Activated naive CD4-positive, alpha-beta T cell treated with anti-CD3 and anti-CD28 coated beads, Interleukin-2, amount 50 U/mL, for 24 hours (primary cell): ENCODE measurements at regions not wholly inside any gene's neighbourhood (a gene's known extent, or its start where the extent isn't known, plus 50 kb on each side); places are given as distances from the start of the nearest gene placed in this dataset.
"Not testable (repeated sequence)": the region's sequence is repeated elsewhere in the genome, so short reads cannot be mapped to it uniquely, and the experiment has no call there.

Experiments
- H3K27ac Mint-ChIP-seq: one replicate; pipeline ENCODE4 v1.8.0; 2021; ENCODE audit warnings: mild to moderate bottlenecking, mixed read lengths
- H3K27me3 Mint-ChIP-seq: one replicate; pipeline ENCODE4 v1.8.0; 2021; ENCODE audit warnings: mixed read lengths
- H3K36me3 Mint-ChIP-seq: one replicate; pipeline ENCODE4 v1.8.0; 2021; ENCODE audit warnings: mixed read lengths
- H3K4me1 Mint-ChIP-seq: one replicate; pipeline ENCODE4 v1.8.0; 2021; ENCODE audit warnings: mixed read lengths
- H3K4me3 Mint-ChIP-seq: one replicate; pipeline ENCODE4 v1.8.0; 2021; ENCODE audit warnings: mild to moderate bottlenecking, mixed read lengths
- H3K9me3 Mint-ChIP-seq: one replicate; pipeline ENCODE4 v1.8.0; 2021; ENCODE audit warnings: mixed read lengths

- H3K27ac Mint-ChIP-seq = no peak overlapping the region
- no peak overlapping the region for H3K4me3 Mint-ChIP-seq
- no peaks in the 10 kb centered on the region for H3K4me1 Mint-ChIP-seq
- H3K27me3 Mint-ChIP-seq = no peaks in the 10 kb centered on the region
- H3K36me3 Mint-ChIP-seq = no peaks in the 10 kb centered on the region
- H3K9me3 Mint-ChIP-seq = no peaks in the 10 kb centered on the region
Measured at GRCh38 chr6:140208286-140208685, 833.8 kb upstream of the CITED2 start.

- no peak overlapping the region for H3K27ac Mint-ChIP-seq
- H3K4me3 Mint-ChIP-seq = no peak overlapping the region
- H3K4me1 Mint-ChIP-seq = no peaks in the 10 kb centered on the region
- H3K27me3 Mint-ChIP-seq = no peaks in the 10 kb centered on the region
- no peaks in the 10 kb centered on the region for H3K36me3 Mint-ChIP-seq
- no peaks in the 10 kb centered on the region for H3K9me3 Mint-ChIP-seq
Measured at GRCh38 chr6:140205795-140206593, 831.5 kb upstream of the CITED2 start.

- H3K9me3 Mint-ChIP-seq = no peaks in the 10 kb centered on the region
- H3K36me3 Mint-ChIP-seq = no peaks in the 10 kb centered on the region
- H3K27me3 Mint-ChIP-seq = no peaks in the 10 kb centered on the region
- H3K27ac Mint-ChIP-seq = no peak overlapping the region
- no peak overlapping the region for H3K4me3 Mint-ChIP-seq
- H3K4me1 Mint-ChIP-seq = no peaks in the 10 kb centered on the region
Measured at GRCh38 chr6:140204154-140204553, 829.7 kb upstream of the CITED2 start.

GRCh38 chr6:140203661-140204147 lies 829.3 kb upstream of the CITED2 start:
- no peak overlapping the region for H3K27ac Mint-ChIP-seq
- H3K36me3 Mint-ChIP-seq = no peaks in the 10 kb centered on the region
- H3K4me1 Mint-ChIP-seq = no peaks in the 10 kb centered on the region
- H3K9me3 Mint-ChIP-seq = no peaks in the 10 kb centered on the region
- H3K4me3 Mint-ChIP-seq = no peak overlapping the region
- no peaks in the 10 kb centered on the region for H3K27me3 Mint-ChIP-seq

GRCh38 chr6:140202964-140203515 lies 828.6 kb upstream of the CITED2 start:
- Mint-ChIP-seq H3K9me3 (no peaks in the 10 kb centered on the region), H3K4me3 (no peak overlapping the region), H3K4me1 (no peaks in the 10 kb centered on the region), H3K27ac (no peak overlapping the region), H3K27me3 (no peaks in the 10 kb centered on the region), H3K36me3 (no peaks in the 10 kb centered on the region)

GRCh38 chr6:140201787-140202458 lies 827.5 kb upstream of the CITED2 start:
- no peak overlapping the region for H3K4me3 Mint-ChIP-seq
- H3K9me3 Mint-ChIP-seq = no peaks in the 10 kb centered on the region
- H3K27ac Mint-ChIP-seq = no peak overlapping the region
- H3K4me1 Mint-ChIP-seq = no peaks in the 10 kb centered on the region
- no peaks in the 10 kb centered on the region for H3K36me3 Mint-ChIP-seq
- H3K27me3 Mint-ChIP-seq = peaks cover 2% of the 10 kb centered on the region

GRCh38 chr6:140193269-140193668 lies 818.8 kb upstream of the CITED2 start:
- peaks cover 11% of the 10 kb centered on the region for H3K27me3 Mint-ChIP-seq
- H3K4me3 Mint-ChIP-seq = no peak overlapping the region
- H3K36me3 Mint-ChIP-seq = no peaks in the 10 kb centered on the region
- H3K9me3 Mint-ChIP-seq = peaks cover 11% of the 10 kb centered on the region
- H3K27ac Mint-ChIP-seq = no peak overlapping the region
- no peaks in the 10 kb centered on the region for H3K4me1 Mint-ChIP-seq

- Mint-ChIP-seq H3K27ac (no peak overlapping the region), H3K4me3 (no peak overlapping the region), H3K4me1 (no peaks in the 10 kb centered on the region), H3K27me3 (peaks cover 11% of the 10 kb centered on the region), H3K9me3 (peaks cover 11% of the 10 kb centered on the region), H3K36me3 (no peaks in the 10 kb centered on the region)
Measured at GRCh38 chr6:140192018-140192417, 817.6 kb upstream of the CITED2 start.

- not testable (repeated sequence) for H3K27me3 Mint-ChIP-seq, H3K4me3 Mint-ChIP-seq, H3K4me1 Mint-ChIP-seq, H3K36me3 Mint-ChIP-seq, H3K27ac Mint-ChIP-seq, H3K9me3 Mint-ChIP-seq
Measured at GRCh38 chr6:140189263-140189662, 814.8 kb upstream of the CITED2 start.

GRCh38 chr6:140185991-140186390 lies 811.5 kb upstream of the CITED2 start:
- Mint-ChIP-seq H3K27me3 (peaks cover 8% of the 10 kb centered on the region), H3K4me1 (no peaks in the 10 kb centered on the region), H3K9me3 (peaks cover 10% of the 10 kb centered on the region), H3K27ac (no peak overlapping the region), H3K36me3 (no peaks in the 10 kb centered on the region), H3K4me3 (no peak overlapping the region)

GRCh38 chr6:140183881-140184280 lies 809.4 kb upstream of the CITED2 start:
- Mint-ChIP-seq H3K9me3 (peaks cover 5% of the 10 kb centered on the region), H3K4me3 (no peak overlapping the region), H3K36me3 (no peaks in the 10 kb centered on the region), H3K27me3 (peaks cover 6% of the 10 kb centered on the region), H3K4me1 (no peaks in the 10 kb centered on the region), H3K27ac (no peak overlapping the region)

- Mint-ChIP-seq H3K4me3 (no peak overlapping the region), H3K27me3 (peaks cover 6% of the 10 kb centered on the region), H3K36me3 (no peaks in the 10 kb centered on the region)
Measured at GRCh38 chr6:140182821-140183220, 808.4 kb upstream of the CITED2 start.

GRCh38 chr6:140181876-140182275 lies 807.4 kb upstream of the CITED2 start:
- no peaks in the 10 kb centered on the region for H3K4me1 Mint-ChIP-seq
- H3K36me3 Mint-ChIP-seq = no peaks in the 10 kb centered on the region
- H3K9me3 Mint-ChIP-seq = peaks cover 3% of the 10 kb centered on the region
- peaks cover 5% of the 10 kb centered on the region for H3K27me3 Mint-ChIP-seq
- no peak overlapping the region for H3K27ac Mint-ChIP-seq
- no peak overlapping the region for H3K4me3 Mint-ChIP-seq

More at GRCh38 chr6:140182821-140183220, 808.4 kb upstream of the CITED2 start:
- Mint-ChIP-seq H3K27ac (no peak overlapping the region), H3K4me1 (no peaks in the 10 kb centered on the region), H3K9me3 (peaks cover 5% of the 10 kb centered on the region)

- no peaks in the 10 kb centered on the region for H3K9me3 Mint-ChIP-seq
- H3K27me3 Mint-ChIP-seq = peaks cover 4% of the 10 kb centered on the region
- no peaks in the 10 kb centered on the region for H3K36me3 Mint-ChIP-seq
- no peaks in the 10 kb centered on the region for H3K4me1 Mint-ChIP-seq
- H3K27ac Mint-ChIP-seq = no peak overlapping the region
- H3K4me3 Mint-ChIP-seq = no peak overlapping the region
Measured at GRCh38 chr6:140180306-140180705, 805.9 kb upstream of the CITED2 start.

- H3K4me3 Mint-ChIP-seq = no peak overlapping the region
- H3K4me1 Mint-ChIP-seq = no peaks in the 10 kb centered on the region
- peaks cover 1% of the 10 kb centered on the region for H3K27me3 Mint-ChIP-seq
- no peak overlapping the region for H3K27ac Mint-ChIP-seq
- no peaks in the 10 kb centered on the region for H3K36me3 Mint-ChIP-seq
- no peaks in the 10 kb centered on the region for H3K9me3 Mint-ChIP-seq
Measured at GRCh38 chr6:140178935-140179334, 804.5 kb upstream of the CITED2 start.

GRCh38 chr6:140178520-140178919 lies 804.1 kb upstream of the CITED2 start:
- Mint-ChIP-seq H3K36me3 (no peaks in the 10 kb centered on the region), H3K4me1 (no peaks in the 10 kb centered on the region), H3K4me3 (no peak overlapping the region), H3K9me3 (no peaks in the 10 kb centered on the region), H3K27me3 (peaks cover 1% of the 10 kb centered on the region), H3K27ac (no peak overlapping the region)
